Putamen (tissue), 1 donor: ENCODE measurements at regions not wholly inside any gene's neighbourhood (a gene's known extent, or its start where the extent isn't known, plus 50 kb on each side); places are given as distances from the start of the nearest gene placed in this dataset.
"Not testable (repeated sequence)": the region's sequence is repeated elsewhere in the genome, so short reads cannot be mapped to it uniquely, and the experiment has no call there.

Experiments used
- DNase-seq: peaks from one replicate; pipeline ENCODE4 v3.0.0-alpha.2; 2016; ENCODE audit warnings: low spot score

DNA sequence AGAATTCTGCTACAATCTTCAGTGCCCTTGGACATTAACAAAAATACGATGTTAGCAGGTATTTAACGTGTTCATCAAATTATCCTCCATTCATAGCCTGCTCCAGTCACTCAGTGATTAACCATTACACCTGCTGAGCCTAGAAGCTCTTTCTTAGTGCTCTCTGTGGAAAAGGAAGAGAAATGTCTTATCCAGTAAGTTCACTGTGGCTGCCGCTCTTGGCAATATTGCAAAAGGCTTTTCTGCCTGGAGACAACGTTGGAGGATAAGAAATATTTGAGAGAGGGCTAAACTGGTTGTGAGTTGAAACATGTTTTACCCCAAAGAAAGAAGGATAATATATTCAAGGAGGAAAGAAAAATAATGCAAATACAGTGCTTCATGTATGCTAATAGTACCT, 217.4 kb upstream of the HSF2 start:
- DNase-seq, result no peak

DNA sequence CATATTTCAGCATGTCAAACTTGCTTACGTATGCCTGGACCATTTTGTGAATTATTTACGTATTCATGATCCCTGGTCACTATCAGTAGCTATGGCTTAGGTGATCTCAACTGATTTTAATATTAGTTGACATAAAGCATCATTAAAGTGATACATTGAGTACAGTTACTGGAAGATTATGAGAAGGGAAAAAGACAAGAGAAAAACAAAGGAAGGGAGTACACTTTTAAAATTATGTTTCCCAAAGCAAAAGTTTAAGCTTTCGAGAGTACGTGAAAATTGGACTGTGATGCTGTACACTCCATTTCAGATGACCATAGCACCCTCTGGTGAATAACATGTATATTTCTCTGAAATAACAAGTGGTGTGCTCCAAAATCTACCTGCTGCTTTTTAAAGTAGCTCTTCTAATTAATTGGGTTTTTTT, 215.0 kb upstream of the HSF2 start:
- DNase-seq, result peak; percentile 4

GRCh38 chr6:122185458-122185857, 214.0 kb upstream of the HSF2 start:
- not testable (repeated sequence) for DNase-seq

DNA sequence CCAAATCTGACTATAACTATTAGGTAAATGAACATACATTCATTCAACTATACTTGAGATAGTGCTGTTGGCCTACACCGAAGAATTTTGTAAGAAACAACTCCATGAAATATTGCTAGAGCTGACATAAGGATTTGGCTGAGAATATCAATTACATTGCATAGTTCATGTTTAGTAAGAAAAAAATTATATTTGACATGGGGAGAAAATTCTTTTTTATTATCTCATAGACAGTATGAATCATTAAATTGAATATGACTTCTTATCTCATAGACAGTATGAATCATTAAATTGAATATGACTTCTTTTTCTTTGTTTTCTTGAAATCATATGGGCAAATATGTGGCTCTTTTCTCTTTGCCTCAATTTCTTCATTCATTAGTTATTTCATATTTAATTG, 212.3 kb upstream of the HSF2 start:
- DNase-seq, result no peak

- no peak for DNase-seq
Observed at GRCh38 chr6:122198922-122199321, 200.5 kb upstream of the HSF2 start.

DNA sequence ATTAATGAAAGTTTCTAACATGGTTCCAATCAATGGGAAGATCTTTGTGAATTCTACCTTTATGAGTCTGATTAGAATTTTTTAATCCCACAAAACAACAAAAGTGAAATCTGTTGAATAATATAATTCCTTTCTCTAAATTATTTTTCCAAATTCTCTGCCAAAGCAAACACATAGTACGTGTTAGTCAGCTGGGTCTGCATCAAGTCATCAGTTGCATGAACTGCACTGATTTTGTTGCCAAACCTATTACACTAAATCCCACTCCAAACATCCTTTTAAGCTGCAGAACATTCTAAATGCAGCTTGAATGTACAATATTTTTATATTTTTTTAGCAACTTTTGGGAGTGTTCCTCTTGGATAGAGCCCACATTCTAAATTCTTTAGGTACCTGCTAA, 199.0 kb upstream of the HSF2 start:
- no peak for DNase-seq

- DNase-seq, result no peak
Observed at GRCh38 chr6:122202576-122203137, 196.8 kb upstream of the HSF2 start.

GRCh38 chr6:122207061-122207460, 192.4 kb upstream of the HSF2 start:
- DNase-seq, result no peak

- DNase-seq, result no peak
Observed at GRCh38 chr6:122207794-122208193, 191.7 kb upstream of the HSF2 start.

GRCh38 chr6:122214605-122215318, 184.7 kb upstream of the HSF2 start:
- DNase-seq, result no peak

DNA sequence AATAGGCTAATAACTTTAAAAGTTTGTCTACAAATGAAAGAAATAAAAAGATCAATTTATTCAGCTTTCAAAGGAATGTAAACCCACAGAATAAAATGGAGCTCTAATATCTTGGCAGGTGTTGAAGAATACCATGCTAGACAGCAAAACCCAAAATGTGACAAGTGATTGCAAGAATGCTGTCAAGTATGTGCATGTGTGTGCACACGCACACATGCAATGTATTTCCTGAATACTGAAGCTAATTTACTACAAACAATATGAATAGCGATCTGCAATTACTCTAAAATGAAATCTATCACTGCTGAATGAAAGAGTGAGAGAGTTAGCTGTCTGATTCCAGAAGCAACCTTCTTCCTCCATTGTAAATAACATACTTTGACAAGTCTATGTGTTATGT, 179.2 kb upstream of the HSF2 start:
- no peak for DNase-seq

- no peak for DNase-seq
Observed at GRCh38 chr6:122222761-122223160, 176.7 kb upstream of the HSF2 start.

- DNase-seq, result no peak
Observed at GRCh38 chr6:122223251-122223650, 176.2 kb upstream of the HSF2 start.

- no peak for DNase-seq
Observed at GRCh38 chr6:122238861-122239260, 160.6 kb upstream of the HSF2 start.

DNA sequence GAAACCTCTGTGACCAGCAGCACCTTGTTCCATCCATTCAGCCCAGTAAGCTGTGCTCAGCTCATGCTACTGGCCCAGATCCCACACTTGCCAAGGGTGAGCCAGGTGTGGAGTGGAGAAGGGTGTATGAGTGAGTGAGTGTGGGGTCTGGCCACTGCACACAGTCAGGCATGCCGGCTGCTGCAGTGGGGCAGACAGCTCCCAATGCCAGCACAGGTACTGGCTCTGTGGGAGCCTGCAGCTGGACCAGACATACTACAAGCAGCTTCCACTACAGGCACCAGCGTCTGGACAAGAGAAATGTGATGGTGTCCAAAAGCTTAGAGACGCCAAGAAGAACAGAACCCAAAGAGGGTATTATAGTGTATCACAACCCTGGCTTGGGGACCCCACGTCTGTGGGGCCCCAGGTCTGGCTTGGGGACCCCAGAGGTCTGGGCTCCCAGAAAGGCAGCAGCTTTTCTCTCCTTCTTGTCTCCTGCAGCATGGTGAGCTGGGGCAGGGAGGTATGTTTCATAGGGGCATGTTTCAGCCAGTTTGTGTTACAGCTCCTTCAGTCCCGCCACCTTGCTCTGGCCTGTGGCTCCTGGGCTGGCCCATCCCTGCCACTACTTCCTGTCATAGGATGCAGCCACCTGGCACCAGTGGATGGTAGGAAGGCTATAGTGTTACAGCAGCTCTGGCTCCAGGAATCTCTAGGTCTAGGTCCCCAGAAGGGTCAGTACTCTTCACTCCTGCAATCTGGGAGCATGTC, 152.4 kb upstream of the HSF2 start:
- no peak for DNase-seq

DNA sequence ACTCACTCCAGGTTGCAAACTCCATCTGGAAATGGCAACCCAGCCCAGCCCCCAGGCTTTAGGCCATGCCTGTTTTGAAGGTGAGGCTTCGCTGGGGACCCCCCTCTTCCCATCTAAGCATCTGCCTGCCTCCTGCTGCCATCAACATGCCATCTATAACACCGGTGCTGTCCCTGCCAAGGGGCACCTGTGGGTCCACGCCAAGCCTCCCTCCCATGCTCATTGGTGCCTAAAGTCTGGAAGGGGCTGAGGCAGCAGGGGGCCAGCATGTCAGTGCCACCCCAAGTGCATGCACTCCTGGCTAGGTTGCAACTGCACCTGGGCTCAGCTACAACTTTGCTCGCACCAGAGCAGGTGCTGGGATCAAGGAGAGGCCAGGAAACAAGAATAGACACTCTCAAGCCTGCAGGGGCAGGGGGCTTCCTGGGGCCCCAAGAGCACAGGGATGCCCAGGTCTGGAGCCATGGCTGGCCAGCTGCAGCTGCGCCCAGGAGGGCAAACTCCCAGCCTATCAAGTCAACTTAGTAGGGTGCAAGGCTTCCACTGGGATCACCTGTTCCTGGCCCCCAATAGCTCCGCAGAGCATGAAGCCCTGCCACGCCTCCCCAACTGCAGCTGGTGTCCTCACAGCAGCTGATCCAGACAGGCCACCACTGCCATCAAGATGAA, 151.3 kb upstream of the HSF2 start:
- no peak for DNase-seq

DNA sequence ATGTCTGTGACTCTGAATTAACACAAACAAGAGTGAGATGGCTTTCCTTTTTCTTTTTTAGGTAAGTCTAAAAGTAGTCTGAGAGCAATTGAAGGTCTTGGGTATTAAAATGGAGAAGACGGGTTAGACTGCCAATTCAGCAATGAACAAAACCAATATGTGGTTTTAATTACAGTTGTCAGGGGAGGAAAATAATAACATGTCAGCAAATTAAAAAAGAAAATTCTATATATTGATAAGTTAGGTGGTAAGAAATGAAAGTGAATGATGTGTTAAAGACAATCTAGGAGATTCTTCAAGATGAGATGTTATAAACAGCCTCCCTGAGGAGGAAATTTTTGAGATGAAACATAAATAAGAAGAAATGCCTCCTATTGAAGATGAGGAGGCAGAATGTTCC, 150.6 kb upstream of the HSF2 start:
- no peak for DNase-seq

- no peak for DNase-seq
Observed at GRCh38 chr6:122258839-122259238, 140.6 kb upstream of the HSF2 start.

GRCh38 chr6:122264557-122264956, 134.9 kb upstream of the HSF2 start:
- no peak for DNase-seq

- DNase-seq, result no peak
Observed at GRCh38 chr6:122265755-122266154, 133.7 kb upstream of the HSF2 start.

- no peak for DNase-seq
Observed at GRCh38 chr6:122268394-122268793, 131.1 kb upstream of the HSF2 start.

GRCh38 chr6:122276637-122277036, 122.8 kb upstream of the HSF2 start:
- no peak for DNase-seq
